ENCODE measurements at regions not wholly inside any gene's neighbourhood (a gene's known extent, or its start where the extent isn't known, plus 50 kb on each side); places are given as distances from the start of the nearest gene placed in this dataset.
"Not testable (repeated sequence)": the region's sequence is repeated elsewhere in the genome, so short reads cannot be mapped to it uniquely, and the experiment has no call there.

DNA sequence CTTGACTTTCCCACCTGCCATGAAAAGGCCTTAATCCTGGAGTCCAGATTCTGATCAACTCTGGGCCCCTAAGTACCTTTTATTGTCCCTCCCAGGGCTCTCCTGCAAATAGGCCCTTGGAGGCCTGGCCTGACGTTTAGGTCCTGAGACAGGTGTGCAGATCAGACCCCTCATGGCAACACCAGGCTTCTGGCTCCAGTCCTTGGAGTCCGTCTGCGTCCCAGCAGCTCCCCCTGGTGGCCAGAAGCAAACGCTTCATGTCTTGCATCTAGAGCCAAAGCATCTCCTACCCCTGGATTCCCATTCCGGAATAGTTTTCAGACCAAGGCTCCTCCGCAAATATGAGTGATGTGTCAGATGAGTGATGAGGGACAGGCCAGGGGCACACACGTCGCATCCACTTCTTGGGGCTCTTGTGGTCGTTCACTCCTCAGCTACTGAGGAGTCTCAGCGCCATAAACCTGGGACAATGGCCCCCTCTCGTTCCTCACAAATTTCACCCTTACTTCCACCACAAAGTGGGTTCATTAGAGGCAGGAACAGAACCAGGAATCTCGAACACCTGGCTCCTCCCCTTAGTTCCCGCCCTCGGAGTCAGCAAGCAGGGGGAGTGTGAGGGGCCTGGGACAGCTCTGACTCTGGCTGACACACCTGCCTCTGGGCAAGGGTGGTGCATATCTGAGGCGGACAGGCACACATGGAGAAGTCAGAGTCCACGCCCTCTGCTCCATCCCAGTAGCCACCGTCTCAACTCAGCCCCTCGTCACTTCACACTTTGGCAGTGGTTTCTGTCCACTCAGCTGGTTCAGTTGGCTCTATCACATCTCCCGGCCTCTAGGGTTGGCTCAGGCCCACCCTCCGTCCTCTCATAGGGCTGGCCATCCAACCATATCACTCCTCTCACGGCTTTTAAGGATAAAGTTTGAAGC lies 77.9 kb upstream of the PWP1 start:
- no peaks in the 10 kb centered on the region for H3K36me3 Mint-ChIP-seq
- TF ChIP-seq, protein P1, sequence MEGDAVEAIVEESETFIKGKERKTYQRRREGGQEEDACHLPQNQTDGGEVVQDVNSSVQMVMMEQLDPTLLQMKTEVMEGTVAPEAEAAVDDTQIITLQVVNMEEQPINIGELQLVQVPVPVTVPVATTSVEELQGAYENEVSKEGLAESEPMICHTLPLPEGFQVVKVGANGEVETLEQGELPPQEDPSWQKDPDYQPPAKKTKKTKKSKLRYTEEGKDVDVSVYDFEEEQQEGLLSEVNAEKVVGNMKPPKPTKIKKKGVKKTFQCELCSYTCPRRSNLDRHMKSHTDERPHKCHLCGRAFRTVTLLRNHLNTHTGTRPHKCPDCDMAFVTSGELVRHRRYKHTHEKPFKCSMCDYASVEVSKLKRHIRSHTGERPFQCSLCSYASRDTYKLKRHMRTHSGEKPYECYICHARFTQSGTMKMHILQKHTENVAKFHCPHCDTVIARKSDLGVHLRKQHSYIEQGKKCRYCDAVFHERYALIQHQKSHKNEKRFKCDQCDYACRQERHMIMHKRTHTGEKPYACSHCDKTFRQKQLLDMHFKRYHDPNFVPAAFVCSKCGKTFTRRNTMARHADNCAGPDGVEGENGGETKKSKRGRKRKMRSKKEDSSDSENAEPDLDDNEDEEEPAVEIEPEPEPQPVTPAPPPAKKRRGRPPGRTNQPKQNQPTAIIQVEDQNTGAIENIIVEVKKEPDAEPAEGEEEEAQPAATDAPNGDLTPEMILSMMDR (conservative IDR thresholded peaks at IDR 0.05), result peak; percentile 96
- H3K27ac Mint-ChIP-seq, result peak overlapping the region; percentile 9
- H3K27me3 Mint-ChIP-seq, result no peaks in the 10 kb centered on the region
- H3K4me3 Mint-ChIP-seq, result no peak overlapping the region
- H3K4me1 Mint-ChIP-seq (ENCODE audit: unreplicated experiment), result peaks cover 28% of the 10 kb centered on the region
- H3K9me3 Mint-ChIP-seq, result no peaks in the 10 kb centered on the region
- peak; percentile 83 for DNase-seq (ENCODE audit: extremely low spot score, unreplicated experiment)

DNA sequence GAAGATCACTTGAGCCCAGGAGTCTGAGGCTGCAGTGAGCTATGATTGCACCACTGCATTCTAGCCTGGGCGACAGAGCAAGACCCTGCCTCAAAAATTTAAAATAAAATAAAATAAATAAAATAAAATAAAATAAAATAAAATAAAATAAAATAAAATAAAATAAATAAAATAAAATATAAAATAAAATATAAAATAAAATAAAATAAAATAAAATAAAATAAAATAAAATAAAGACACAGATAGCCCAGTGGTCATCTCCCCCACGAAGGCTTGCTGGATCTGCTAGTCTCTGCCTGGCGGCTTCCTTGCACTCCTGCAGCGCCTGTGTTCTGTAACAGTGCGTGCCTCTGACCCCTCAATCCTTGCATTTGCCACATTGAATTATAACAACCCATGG lies 76.8 kb upstream of the PWP1 start:
- H3K27me3 Mint-ChIP-seq; H3K4me3 Mint-ChIP-seq; H3K36me3 Mint-ChIP-seq; H3K9me3 Mint-ChIP-seq; DNase-seq (ENCODE audit: extremely low spot score, unreplicated experiment): not testable (repeated sequence)
- Mint-ChIP-seq H3K27ac (peak overlapping the region; percentile 9), H3K4me1 (ENCODE audit: unreplicated experiment) (peaks cover 29% of the 10 kb centered on the region)

DNA sequence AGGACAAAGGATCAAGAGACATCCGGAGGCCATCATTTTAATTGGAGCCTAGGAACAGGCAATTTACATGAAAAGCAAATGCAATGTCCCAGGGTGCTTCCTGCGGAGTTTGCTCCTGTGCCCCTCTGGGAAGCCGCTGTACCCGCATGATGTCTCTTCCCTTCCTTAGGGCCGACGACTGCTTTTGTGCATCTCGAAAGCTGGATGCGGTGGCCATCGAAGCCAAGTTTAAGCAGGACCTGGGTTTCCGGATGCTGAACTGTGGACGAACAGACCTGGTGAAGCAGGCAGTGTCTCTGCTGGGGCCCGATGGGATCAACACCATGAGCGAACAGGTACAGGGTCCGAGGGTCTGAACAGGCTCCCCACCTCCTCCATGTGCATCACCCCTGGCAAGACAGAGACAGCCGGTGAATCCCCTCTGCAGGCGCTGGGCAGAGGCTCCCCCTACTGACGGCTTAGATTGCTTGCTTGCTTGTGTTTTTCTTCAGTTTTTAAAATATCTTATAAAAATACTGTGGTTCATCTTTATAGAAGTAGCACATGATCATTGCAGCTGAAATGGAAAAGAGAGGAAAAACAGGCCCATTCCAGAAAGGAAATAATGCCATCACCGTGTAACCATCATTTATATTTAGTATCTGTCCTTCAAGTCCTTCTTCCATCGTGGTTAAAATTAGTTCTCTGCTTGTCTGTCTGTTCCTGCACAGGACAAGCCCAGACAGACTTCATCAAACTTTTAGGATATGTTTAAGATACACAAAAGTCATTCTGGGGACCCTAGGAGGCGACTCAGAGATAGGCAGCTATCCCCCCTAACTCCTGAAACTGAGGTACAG lies 75.4 kb upstream of the PWP1 start:
- H3K4me3 Mint-ChIP-seq, result no peak overlapping the region
- TF ChIP-seq, protein P1 (conservative IDR thresholded peaks at IDR 0.05), result peak; percentile 80

DNA sequence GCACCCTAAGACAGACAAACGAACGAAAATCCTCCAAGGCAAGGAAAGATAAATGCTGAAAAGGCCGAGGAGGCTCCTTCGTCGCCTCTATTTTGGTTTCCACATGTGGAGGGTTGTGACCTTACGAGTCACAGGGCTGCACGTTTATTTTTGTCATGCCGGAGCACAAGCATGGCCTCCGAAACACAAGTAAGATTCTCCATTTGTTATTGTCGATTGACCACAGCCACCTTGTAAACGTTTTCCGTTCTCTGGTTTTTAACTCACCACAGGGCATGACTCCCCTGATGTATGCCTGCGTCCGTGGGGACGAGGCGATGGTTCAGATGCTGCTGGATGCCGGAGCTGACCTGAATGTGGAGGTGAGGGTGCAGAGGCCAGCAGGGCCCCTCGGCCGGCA lies 73.1 kb upstream of the PWP1 start:
- DNase-seq (ENCODE audit: extremely low spot score, unreplicated experiment), result no peak
- peaks cover 22% of the 10 kb centered on the region for H3K4me1 Mint-ChIP-seq (ENCODE audit: unreplicated experiment)
- H3K4me3 Mint-ChIP-seq, result no peak overlapping the region
- no peak overlapping the region for H3K27ac Mint-ChIP-seq
- no peaks in the 10 kb centered on the region for H3K9me3 Mint-ChIP-seq
- H3K27me3 Mint-ChIP-seq, result no peaks in the 10 kb centered on the region
- peaks cover 4% of the 10 kb centered on the region for H3K36me3 Mint-ChIP-seq
- TF ChIP-seq, protein P1 (conservative IDR thresholded peaks at IDR 0.05), result no peak

More for the DNA sequence above, 75.4 kb upstream of the PWP1 start:
- DNase-seq (ENCODE audit: extremely low spot score, unreplicated experiment), result no peak
- H3K36me3 Mint-ChIP-seq, result peaks cover 4% of the 10 kb centered on the region
- H3K27me3 Mint-ChIP-seq, result no peaks in the 10 kb centered on the region
- no peaks in the 10 kb centered on the region for H3K9me3 Mint-ChIP-seq
- peaks cover 29% of the 10 kb centered on the region for H3K4me1 Mint-ChIP-seq (ENCODE audit: unreplicated experiment)
- no peak overlapping the region for H3K27ac Mint-ChIP-seq

DNA sequence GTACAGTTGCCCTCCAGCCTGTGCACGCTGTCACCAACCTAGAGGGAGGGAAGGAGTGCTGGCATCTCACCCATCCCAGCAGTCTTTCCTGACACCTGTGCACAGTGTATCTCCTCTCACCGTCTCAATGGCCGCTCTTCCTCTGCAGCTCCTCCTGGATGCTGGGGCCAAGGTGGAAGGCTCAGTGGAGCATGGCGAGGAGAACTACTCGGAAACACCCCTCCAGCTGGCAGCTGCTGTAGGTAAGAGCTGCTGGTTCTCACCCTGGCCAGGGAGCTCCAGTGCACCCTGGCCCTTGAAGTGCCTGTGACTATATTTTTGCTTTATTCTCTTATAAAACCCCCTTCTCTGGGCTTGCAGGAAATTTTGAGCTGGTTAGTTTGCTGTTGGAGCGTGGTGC lies 68.7 kb upstream of the PWP1 start:
- Mint-ChIP-seq H3K4me3 (no peak overlapping the region), H3K9me3 (no peaks in the 10 kb centered on the region), H3K27ac (no peak overlapping the region), H3K36me3 (peaks cover 4% of the 10 kb centered on the region), H3K27me3 (no peaks in the 10 kb centered on the region), H3K4me1 (ENCODE audit: unreplicated experiment) (peaks cover 4% of the 10 kb centered on the region)
- DNase-seq (ENCODE audit: extremely low spot score, unreplicated experiment), result no peak
- TF ChIP-seq, protein P1 (conservative IDR thresholded peaks at IDR 0.05), result no peak

DNA sequence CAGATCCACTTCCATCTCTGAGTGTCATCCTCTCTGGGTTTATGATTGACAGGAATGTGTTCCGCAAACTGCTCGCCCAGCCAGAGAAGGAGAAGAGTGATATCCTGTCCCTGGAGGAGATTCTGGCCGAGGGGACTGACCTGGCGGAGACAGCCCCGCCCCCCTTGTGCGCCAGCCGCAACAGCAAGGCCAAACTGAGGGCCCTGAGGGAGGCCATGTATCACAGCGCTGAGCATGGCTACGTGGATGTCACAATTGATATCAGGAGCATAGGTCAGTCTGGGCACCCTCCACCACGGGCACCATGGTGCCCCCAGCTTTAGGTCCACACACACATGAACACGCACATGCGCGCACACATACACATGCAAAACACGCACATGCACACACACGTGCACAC lies 67.5 kb upstream of the PWP1 start:
- Mint-ChIP-seq H3K9me3 (no peaks in the 10 kb centered on the region), H3K4me3 (no peak overlapping the region), H3K27me3 (no peaks in the 10 kb centered on the region), H3K36me3 (peaks cover 4% of the 10 kb centered on the region), H3K27ac (no peak overlapping the region), H3K4me1 (ENCODE audit: unreplicated experiment) (no peaks in the 10 kb centered on the region)
- no peak for DNase-seq (ENCODE audit: extremely low spot score, unreplicated experiment)
- TF ChIP-seq, protein P1 (conservative IDR thresholded peaks at IDR 0.05), result no peak

Data from type B pancreatic cell (in vitro differentiated cells).